HEK293T (cell line): ENCODE measurements at regions not wholly inside any gene's neighbourhood (a gene's known extent, or its start where the extent isn't known, plus 50 kb on each side); places are given as distances from the start of the nearest gene placed in this dataset.

Experiments
- ARNT ChIP-seq: fragments of 450-650 bp; IDR thresholded peaks from 2 replicates; pipeline ENCODE4 v1.6.1; 2017; ENCODE audit warnings: mild to moderate bottlenecking
- SP1 ChIP-seq: fragments of 450-650 bp; IDR thresholded peaks from 2 replicates; pipeline ENCODE4 v1.6.1; 2017

DNA sequence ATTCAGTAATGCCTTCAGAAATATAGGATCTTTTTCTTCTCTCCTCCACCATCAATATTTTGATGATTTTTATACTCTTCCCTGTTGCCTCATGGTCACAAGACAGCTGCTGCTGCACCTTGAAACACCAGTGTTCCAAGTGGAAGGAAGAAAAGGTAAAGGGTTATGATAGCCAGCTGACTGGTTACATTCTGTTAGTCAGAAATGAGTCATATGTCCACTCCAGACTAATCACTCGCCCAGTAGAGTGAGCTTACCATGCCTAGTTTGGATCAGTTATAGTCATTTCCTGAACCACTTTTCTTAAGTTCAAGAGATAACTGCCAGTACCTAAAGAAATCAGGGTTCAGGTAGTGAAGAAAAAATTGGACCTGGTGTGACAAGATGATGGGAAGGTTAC, 532.3 kb upstream of the SMIM31 start:
- TF ChIP-seq SP1 (no peak), ARNT (no peak)
